Urinary bladder (tissue), 3 donors: ENCODE measurements at regions not wholly inside any gene's neighbourhood (a gene's known extent, or its start where the extent isn't known, plus 50 kb on each side); places are given as distances from the start of the nearest gene placed in this dataset.

ENCODE experiments used
- DNase-seq: peaks from one replicate; pipeline ENCODE4 v3.0.0-alpha.2; 2015; ENCODE audit errors: extremely low spot score
- H3K27ac ChIP-seq: one replicate; pipeline ENCODE4 v1.5.1; 2013; ENCODE audit warnings: low read depth, mild to moderate bottlenecking, moderate library complexity
- H3K36me3 ChIP-seq: one replicate; pipeline ENCODE4 v1.6.1; 2013; ENCODE audit warnings: mild to moderate bottlenecking, moderate library complexity; ENCODE audit not compliant: insufficient read depth
- H3K4me1 ChIP-seq: one replicate; pipeline ENCODE4 v1.6.1; 2013; ENCODE audit warnings: mild to moderate bottlenecking, moderate library complexity; ENCODE audit not compliant: insufficient read depth
- H3K4me3 ChIP-seq: one replicate; pipeline ENCODE4 v1.5.1; 2013; ENCODE audit warnings: low read depth, low read length
- WGBS: extraction: QIAGEN DNeasy Blood & Tissue Kit; methylation state at CpG from one replicate; pipeline ENCODE4 v1.1.7; 2013; 5-methylcytosine and 5-hydroxymethylcytosine counted together
- donor health status: healthy with polysubstance abuse.
- donor health status: healthy.

- DNase-seq, result no peak
- Histone ChIP-seq H3K4me1 (no peaks in the 10 kb centered on the region), H3K36me3 (no peaks in the 10 kb centered on the region), H3K27ac (no peak overlapping the region), H3K4me3 (no peak overlapping the region)
- WGBS, result 91% methylated on average over 8 of the region's 8 CpGs
Observed at GRCh38 chr5:2493356-2493755, 258.1 kb downstream of the IRX2 start.

- DNase-seq, result no peak
- Histone ChIP-seq H3K27ac (no peak overlapping the region), H3K36me3 (no peaks in the 10 kb centered on the region), H3K4me1 (no peaks in the 10 kb centered on the region), H3K4me3 (no peak overlapping the region)
- 68% methylated on average over 7 of the region's 7 CpGs for WGBS
Observed at GRCh38 chr5:2492476-2492875, 259.0 kb downstream of the IRX2 start.

DNA sequence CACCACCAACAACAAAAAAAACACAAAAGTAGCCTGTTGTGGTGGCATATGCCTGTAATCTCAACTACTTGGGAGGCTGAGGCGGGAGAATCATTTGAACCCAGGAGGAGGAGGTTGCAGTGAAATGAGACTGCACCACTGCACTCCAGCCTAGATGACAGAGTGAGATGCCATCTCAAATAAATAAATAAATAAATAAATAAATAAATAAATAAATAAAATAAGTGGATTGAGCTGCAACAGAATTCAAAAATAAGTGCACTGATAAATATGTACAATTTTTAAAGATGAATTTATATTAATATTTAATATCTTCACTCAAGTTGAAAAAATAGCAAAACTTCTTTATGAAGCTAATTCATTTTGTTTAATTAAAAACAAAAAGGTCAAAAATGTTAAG is 259.6 kb downstream of the IRX2 start:
- no peak overlapping the region for H3K4me3 ChIP-seq
- no peak overlapping the region for H3K27ac ChIP-seq
- 56% methylated on average over 1 of the region's 1 CpG for WGBS

GRCh38 chr5:2489306-2489705 is 262.2 kb downstream of the IRX2 start:
- Histone ChIP-seq H3K4me1 (no peaks in the 10 kb centered on the region), H3K27ac (no peak overlapping the region), H3K36me3 (no peaks in the 10 kb centered on the region), H3K4me3 (no peak overlapping the region)
- 87% methylated on average over 10 of the region's 10 CpGs for WGBS
- no peak for DNase-seq

More for the DNA sequence above, 259.6 kb downstream of the IRX2 start:
- DNase-seq, result no peak
- no peaks in the 10 kb centered on the region for H3K36me3 ChIP-seq
- no peaks in the 10 kb centered on the region for H3K4me1 ChIP-seq

DNA sequence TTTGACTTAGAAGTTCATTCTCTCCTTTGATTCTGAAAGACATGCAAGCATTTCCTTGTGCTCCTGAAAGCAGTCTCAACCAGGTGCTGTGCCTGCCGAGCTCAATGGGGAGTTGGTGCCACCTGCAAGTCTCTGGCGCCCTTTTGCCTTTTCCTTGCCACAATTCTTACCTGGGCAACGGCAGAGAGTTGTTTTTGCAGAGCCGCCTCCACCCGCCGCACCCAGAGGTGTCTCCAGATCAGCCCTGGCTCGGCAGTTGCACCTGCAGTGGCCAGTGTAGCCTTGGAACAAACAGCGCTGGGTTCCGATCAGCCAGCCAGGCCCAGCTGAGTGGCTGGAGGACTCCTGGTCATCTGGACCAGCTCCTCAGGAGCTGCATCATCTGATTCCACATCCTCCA is 262.9 kb downstream of the IRX2 start:
- Histone ChIP-seq H3K27ac (no peak overlapping the region), H3K4me1 (no peaks in the 10 kb centered on the region), H3K36me3 (no peaks in the 10 kb centered on the region), H3K4me3 (no peak overlapping the region)
- 86% methylated on average over 9 of the region's 9 CpGs for WGBS
- no peak for DNase-seq

GRCh38 chr5:2487152-2487763 is 264.2 kb downstream of the IRX2 start:
- no peak for DNase-seq
- WGBS, result 81% methylated on average over 2 of the region's 2 CpGs
- H3K4me3 ChIP-seq, result no peak overlapping the region
- H3K36me3 ChIP-seq, result no peaks in the 10 kb centered on the region
- H3K27ac ChIP-seq, result no peak overlapping the region
- H3K4me1 ChIP-seq, result no peaks in the 10 kb centered on the region

DNA sequence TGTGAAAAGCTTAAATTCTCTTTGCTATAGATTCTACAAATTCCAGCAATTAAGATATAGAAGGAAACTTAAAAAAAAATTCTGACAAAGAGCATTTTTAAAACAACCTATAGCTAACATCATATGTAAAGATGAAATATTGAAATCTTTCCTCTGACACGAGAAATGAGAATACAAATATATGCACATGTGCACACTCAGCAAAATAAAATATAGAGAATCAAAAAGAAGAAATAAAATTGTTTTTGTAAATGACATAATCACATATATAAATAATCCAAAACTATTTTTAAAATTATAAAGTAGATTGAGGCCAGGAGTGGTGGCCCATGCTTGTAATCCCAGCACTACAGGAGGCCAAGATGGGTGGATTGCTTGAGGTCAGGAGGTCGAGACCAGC is 265.1 kb downstream of the IRX2 start:
- no peak for DNase-seq
- Histone ChIP-seq H3K4me3 (no peak overlapping the region), H3K36me3 (no peaks in the 10 kb centered on the region), H3K4me1 (no peaks in the 10 kb centered on the region), H3K27ac (no peak overlapping the region)
- WGBS, result 65% methylated on average over 2 of the region's 2 CpGs

DNA sequence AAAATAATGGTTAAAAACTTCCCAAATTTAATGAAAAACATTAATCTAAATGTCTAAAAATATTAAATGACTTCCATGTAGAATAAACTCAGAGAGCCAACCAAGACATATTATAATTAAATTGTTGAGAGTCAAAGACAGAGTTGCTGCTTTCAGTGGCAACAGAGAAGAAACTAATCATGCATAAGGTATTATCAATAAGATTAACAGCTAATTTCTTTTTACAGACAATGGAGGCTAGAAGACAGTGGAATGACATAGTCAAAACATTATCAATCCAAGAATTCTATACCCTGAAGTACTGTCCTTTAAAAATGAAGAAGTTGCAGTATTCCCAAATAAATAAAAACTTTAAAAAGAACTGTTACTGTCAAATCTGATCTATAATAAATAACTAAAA is 268.7 kb downstream of the IRX2 start:
- H3K4me1 ChIP-seq, result no peaks in the 10 kb centered on the region
- DNase-seq, result no peak
- no peaks in the 10 kb centered on the region for H3K36me3 ChIP-seq
- H3K4me3 ChIP-seq, result no peak overlapping the region
- no peak overlapping the region for H3K27ac ChIP-seq

- no peaks in the 10 kb centered on the region for H3K36me3 ChIP-seq
- no peak overlapping the region for H3K4me3 ChIP-seq
- 77% methylated on average over 4 of the region's 4 CpGs for WGBS
- no peak for DNase-seq
- no peak overlapping the region for H3K27ac ChIP-seq
- no peaks in the 10 kb centered on the region for H3K4me1 ChIP-seq
Observed at GRCh38 chr5:2480871-2481270, 270.6 kb downstream of the IRX2 start.

DNA sequence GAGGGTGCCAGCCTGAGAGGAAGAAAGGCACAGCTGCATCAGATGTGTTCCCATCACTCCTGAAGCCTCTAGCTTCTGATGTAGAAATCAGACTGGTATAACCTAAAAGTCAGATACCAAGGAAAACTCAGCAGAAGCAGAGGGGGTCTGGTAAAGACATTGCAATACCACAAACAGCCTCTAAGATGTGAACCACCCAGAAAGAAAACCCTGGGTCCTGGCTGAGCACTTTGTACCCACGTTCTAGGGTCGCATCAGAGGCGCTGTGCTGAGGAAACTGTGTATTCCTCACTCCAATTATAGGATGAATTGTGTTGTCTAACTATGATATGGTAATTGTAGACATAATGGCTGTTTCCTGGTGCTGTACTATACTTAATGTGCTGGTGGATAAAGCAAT is 275.6 kb downstream of the IRX2 start:
- H3K4me1 ChIP-seq, result no peaks in the 10 kb centered on the region
- 73% methylated on average over 3 of the region's 3 CpGs for WGBS
- H3K27ac ChIP-seq, result no peak overlapping the region
- no peak overlapping the region for H3K4me3 ChIP-seq
- no peak for DNase-seq
- H3K36me3 ChIP-seq, result no peaks in the 10 kb centered on the region

- 83% methylated on average over 5 of the region's 5 CpGs for WGBS
- no peak for DNase-seq
- H3K4me1 ChIP-seq, result no peaks in the 10 kb centered on the region
- H3K27ac ChIP-seq, result no peak overlapping the region
- no peak overlapping the region for H3K4me3 ChIP-seq
- no peaks in the 10 kb centered on the region for H3K36me3 ChIP-seq
Observed at GRCh38 chr5:2472670-2473069, 278.8 kb downstream of the IRX2 start.

DNA sequence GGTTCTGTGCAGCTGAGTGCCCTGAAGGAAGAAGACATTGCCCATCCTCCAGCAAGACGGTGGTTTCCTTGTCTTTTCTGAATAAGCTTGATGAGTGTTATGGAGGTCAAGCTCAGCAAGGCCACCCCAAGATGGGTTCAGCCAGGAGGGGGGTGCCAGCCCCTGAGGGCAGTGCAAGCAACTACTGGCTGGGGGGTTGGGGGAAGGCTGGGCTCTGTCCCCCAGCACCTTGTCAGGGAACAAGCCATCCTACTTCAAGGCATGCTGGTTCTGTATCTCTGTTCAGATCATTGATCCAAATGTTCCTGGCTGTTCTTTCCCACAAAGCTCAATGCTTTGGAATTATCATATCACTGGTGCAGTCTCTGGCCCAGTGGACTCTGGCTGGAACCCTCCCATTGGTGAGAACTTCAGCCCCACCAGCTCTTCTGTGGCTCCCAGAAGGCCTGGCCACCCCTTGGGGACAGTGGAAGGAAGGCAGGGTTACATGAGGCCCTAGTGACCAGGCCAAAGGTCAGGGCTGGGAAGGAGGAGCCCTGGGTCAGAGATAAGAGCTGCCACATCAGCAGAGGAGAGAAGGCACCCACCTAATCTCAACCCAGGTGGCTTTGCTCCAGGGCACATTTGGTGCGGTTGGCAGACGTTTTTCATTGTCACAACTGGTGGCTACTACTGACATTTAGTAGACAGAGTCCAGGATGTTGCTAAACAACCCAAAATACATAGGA is 280.2 kb downstream of the IRX2 start:
- H3K36me3 ChIP-seq, result no peaks in the 10 kb centered on the region
- WGBS, result 79% methylated on average over 3 of the region's 3 CpGs
- no peaks in the 10 kb centered on the region for H3K4me1 ChIP-seq
- no peak overlapping the region for H3K27ac ChIP-seq
- DNase-seq, result no peak
- H3K4me3 ChIP-seq, result no peak overlapping the region

GRCh38 chr5:2466966-2467365 is 284.5 kb downstream of the IRX2 start:
- DNase-seq, result no peak
- Histone ChIP-seq H3K36me3 (no peaks in the 10 kb centered on the region), H3K4me1 (no peaks in the 10 kb centered on the region), H3K27ac (no peak overlapping the region), H3K4me3 (no peak overlapping the region)
- WGBS, result 44% methylated on average over 9 of the region's 9 CpGs

- Histone ChIP-seq H3K4me1 (no peaks in the 10 kb centered on the region), H3K4me3 (no peak overlapping the region), H3K36me3 (no peaks in the 10 kb centered on the region), H3K27ac (no peak overlapping the region)
- no peak for DNase-seq
- WGBS, result 57% methylated on average over 10 of the region's 10 CpGs
Observed at GRCh38 chr5:2465383-2465782, 286.1 kb downstream of the IRX2 start.
